Mesothelial cell of epicardium (in vitro differentiated cells): ENCODE measurements at regions not wholly inside any gene's neighbourhood (a gene's known extent, or its start where the extent isn't known, plus 50 kb on each side); places are given as distances from the start of the nearest gene placed in this dataset.

ENCODE experiments used
- DNase-seq, 2 experiments: peaks; one replicate each; pipeline ENCODE4 v3.0.0; 2021; ENCODE audit warnings: low spot score in 2 of 2; ENCODE audit not compliant: unreplicated experiment in 2 of 2
- H3K27ac Mint-ChIP-seq: 2 replicates; pipeline ENCODE4 v1.8.0; 2021; ENCODE audit warnings: mixed read lengths
- H3K27me3 Mint-ChIP-seq: 2 replicates; pipeline ENCODE4 v1.8.0; 2021; ENCODE audit warnings: low read depth, mixed read lengths
- H3K36me3 Mint-ChIP-seq: 2 replicates; pipeline ENCODE4 v1.8.0; 2021; ENCODE audit warnings: mixed read lengths
- H3K4me1 Mint-ChIP-seq: 2 replicates; pipeline ENCODE4 v1.8.0; 2021; ENCODE audit warnings: mixed read lengths
- H3K4me3 Mint-ChIP-seq: 2 replicates; pipeline ENCODE4 v1.8.0; 2021; ENCODE audit warnings: mild to moderate bottlenecking, moderate library complexity, mixed read lengths
- H3K9me3 Mint-ChIP-seq: 2 replicates; pipeline ENCODE4 v1.8.0; 2021; ENCODE audit warnings: mixed read lengths
- CTCF ChIP-seq: fragments of 200-600 bp; sonication (generic); IDR thresholded peaks from one replicate; pipeline ENCODE4 v1.5.0; 2021; ENCODE audit warnings: antibody characterized with exemption; ENCODE audit not compliant: unreplicated experiment

- Mint-ChIP-seq H3K27me3 (no peaks in the 10 kb centered on the region), H3K27ac (no peak overlapping the region), H3K9me3 (no peaks in the 10 kb centered on the region), H3K4me3 (no peak overlapping the region), H3K36me3 (no peaks in the 10 kb centered on the region), H3K4me1 (no peaks in the 10 kb centered on the region)
- TF ChIP-seq CTCF: no peak
- DNase-seq: no peak
These were observed 288.2 kb upstream of the ZNF385D start for GRCh38 chr3:22039161-22039560.

- Mint-ChIP-seq H3K36me3 (no peaks in the 10 kb centered on the region), H3K4me3 (no peak overlapping the region), H3K4me1 (no peaks in the 10 kb centered on the region), H3K27ac (no peak overlapping the region), H3K27me3 (no peaks in the 10 kb centered on the region), H3K9me3 (no peaks in the 10 kb centered on the region)
- TF ChIP-seq CTCF: no peak
- DNase-seq: no peak
These were observed 289.1 kb upstream of the ZNF385D start for GRCh38 chr3:22040150-22040549.

- no peak overlapping the region for H3K4me3 Mint-ChIP-seq
- no peak overlapping the region for H3K27ac Mint-ChIP-seq
These were observed 294.9 kb upstream of the ZNF385D start for GRCh38 chr3:22045882-22046281.

GRCh38 chr3:22063500-22063899, 312.5 kb upstream of the ZNF385D start:
- no peak overlapping the region for H3K27ac Mint-ChIP-seq
- H3K9me3 Mint-ChIP-seq: no peaks in the 10 kb centered on the region
- H3K4me1 Mint-ChIP-seq: no peaks in the 10 kb centered on the region
- no peak for DNase-seq
- H3K36me3 Mint-ChIP-seq: no peaks in the 10 kb centered on the region
- TF ChIP-seq CTCF: no peak
- peaks cover 6% of the 10 kb centered on the region for H3K27me3 Mint-ChIP-seq
- no peak overlapping the region for H3K4me3 Mint-ChIP-seq

More at GRCh38 chr3:22045882-22046281, 294.9 kb upstream of the ZNF385D start:
- no peak for DNase-seq
- no peak for TF ChIP-seq CTCF
- Mint-ChIP-seq H3K9me3 (peaks cover 14% of the 10 kb centered on the region), H3K36me3 (no peaks in the 10 kb centered on the region), H3K27me3 (no peaks in the 10 kb centered on the region), H3K4me1 (no peaks in the 10 kb centered on the region)

- no peak for TF ChIP-seq CTCF
- Mint-ChIP-seq H3K27me3 (peaks cover 8% of the 10 kb centered on the region), H3K4me1 (no peaks in the 10 kb centered on the region), H3K9me3 (no peaks in the 10 kb centered on the region), H3K27ac (no peak overlapping the region), H3K36me3 (no peaks in the 10 kb centered on the region), H3K4me3 (no peak overlapping the region)
- DNase-seq: no peak
These were observed 317.6 kb upstream of the ZNF385D start for GRCh38 chr3:22068619-22069018.

GRCh38 chr3:22088204-22088603, 337.2 kb upstream of the ZNF385D start:
- Mint-ChIP-seq H3K27ac (no peak overlapping the region), H3K9me3 (peaks cover 2% of the 10 kb centered on the region), H3K36me3 (no peaks in the 10 kb centered on the region), H3K27me3 (peaks cover 13% of the 10 kb centered on the region), H3K4me1 (no peaks in the 10 kb centered on the region), H3K4me3 (no peak overlapping the region)
- no peak for TF ChIP-seq CTCF
- DNase-seq: no peak
